ENCODE measurements at regions not wholly inside any gene's neighbourhood (a gene's known extent, or its start where the extent isn't known, plus 50 kb on each side); places are given as distances from the start of the nearest gene placed in this dataset.

GRCh38 chr9:110114859-110115201, 93.1 kb downstream of the C9orf152 start:
- DNase-seq (ENCODE audit: low spot score in 2 of 2, unreplicated experiment in 2 of 2), result no peak
- H3K4me1 Mint-ChIP-seq, result peaks cover 8% of the 10 kb centered on the region
- peak overlapping the region; percentile 88 for H3K27ac Mint-ChIP-seq
- H3K9me3 Mint-ChIP-seq, result no peaks in the 10 kb centered on the region
- H3K4me3 Mint-ChIP-seq, result no peak overlapping the region
- H3K36me3 Mint-ChIP-seq, result no peaks in the 10 kb centered on the region
- no peaks in the 10 kb centered on the region for H3K27me3 Mint-ChIP-seq (ENCODE audit: low read depth)
- TF ChIP-seq, protein P1, sequence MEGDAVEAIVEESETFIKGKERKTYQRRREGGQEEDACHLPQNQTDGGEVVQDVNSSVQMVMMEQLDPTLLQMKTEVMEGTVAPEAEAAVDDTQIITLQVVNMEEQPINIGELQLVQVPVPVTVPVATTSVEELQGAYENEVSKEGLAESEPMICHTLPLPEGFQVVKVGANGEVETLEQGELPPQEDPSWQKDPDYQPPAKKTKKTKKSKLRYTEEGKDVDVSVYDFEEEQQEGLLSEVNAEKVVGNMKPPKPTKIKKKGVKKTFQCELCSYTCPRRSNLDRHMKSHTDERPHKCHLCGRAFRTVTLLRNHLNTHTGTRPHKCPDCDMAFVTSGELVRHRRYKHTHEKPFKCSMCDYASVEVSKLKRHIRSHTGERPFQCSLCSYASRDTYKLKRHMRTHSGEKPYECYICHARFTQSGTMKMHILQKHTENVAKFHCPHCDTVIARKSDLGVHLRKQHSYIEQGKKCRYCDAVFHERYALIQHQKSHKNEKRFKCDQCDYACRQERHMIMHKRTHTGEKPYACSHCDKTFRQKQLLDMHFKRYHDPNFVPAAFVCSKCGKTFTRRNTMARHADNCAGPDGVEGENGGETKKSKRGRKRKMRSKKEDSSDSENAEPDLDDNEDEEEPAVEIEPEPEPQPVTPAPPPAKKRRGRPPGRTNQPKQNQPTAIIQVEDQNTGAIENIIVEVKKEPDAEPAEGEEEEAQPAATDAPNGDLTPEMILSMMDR (IDR thresholded peaks at IDR 0.05; ENCODE audit: unreplicated experiment), result no peak

- DNase-seq (ENCODE audit: low spot score in 2 of 2, unreplicated experiment in 2 of 2), result no peak
- H3K27me3 Mint-ChIP-seq (ENCODE audit: low read depth), result no peaks in the 10 kb centered on the region
Observed at GRCh38 chr9:110115341-110115820, 92.6 kb downstream of the C9orf152 start.

GRCh38 chr9:110115826-110116542, 92.0 kb downstream of the C9orf152 start:
- H3K4me1 Mint-ChIP-seq, result peaks cover 8% of the 10 kb centered on the region
- TF ChIP-seq, protein P1 (IDR thresholded peaks at IDR 0.05; ENCODE audit: unreplicated experiment), result no peak
- H3K36me3 Mint-ChIP-seq, result no peaks in the 10 kb centered on the region
- no peak for DNase-seq (ENCODE audit: low spot score in 2 of 2, unreplicated experiment in 2 of 2)
- H3K4me3 Mint-ChIP-seq, result no peak overlapping the region
- H3K27ac Mint-ChIP-seq, result peak overlapping the region; percentile 76
- no peaks in the 10 kb centered on the region for H3K9me3 Mint-ChIP-seq
- H3K27me3 Mint-ChIP-seq (ENCODE audit: low read depth), result no peaks in the 10 kb centered on the region

More at GRCh38 chr9:110115341-110115820, 92.6 kb downstream of the C9orf152 start:
- H3K4me3 Mint-ChIP-seq, result no peak overlapping the region
- no peaks in the 10 kb centered on the region for H3K9me3 Mint-ChIP-seq
- H3K4me1 Mint-ChIP-seq, result peaks cover 8% of the 10 kb centered on the region
- TF ChIP-seq, protein P1 (IDR thresholded peaks at IDR 0.05; ENCODE audit: unreplicated experiment), result no peak
- H3K27ac Mint-ChIP-seq, result peak overlapping the region; percentile 88
- H3K36me3 Mint-ChIP-seq, result no peaks in the 10 kb centered on the region

DNA sequence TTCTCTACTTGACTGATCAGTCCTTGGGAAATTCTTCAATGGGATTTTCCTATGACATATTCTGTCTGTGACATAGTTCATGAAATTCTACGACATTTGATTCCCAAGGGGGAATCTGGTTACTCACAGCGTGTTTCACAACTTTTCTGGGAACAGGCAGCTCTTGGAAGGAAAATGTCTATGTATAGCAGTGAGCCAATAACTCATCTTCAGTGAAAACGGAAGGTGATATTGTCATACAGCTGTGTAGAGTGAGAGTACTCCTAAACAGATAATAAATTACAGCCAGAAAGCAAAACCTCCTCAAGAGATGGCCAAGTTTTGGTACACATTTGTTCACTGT, 91.4 kb downstream of the C9orf152 start:
- TF ChIP-seq, protein P1 (IDR thresholded peaks at IDR 0.05; ENCODE audit: unreplicated experiment), result no peak
- peaks cover 8% of the 10 kb centered on the region for H3K4me1 Mint-ChIP-seq
- DNase-seq (ENCODE audit: low spot score in 2 of 2, unreplicated experiment in 2 of 2), result no peak
- no peak overlapping the region for H3K4me3 Mint-ChIP-seq
- peak overlapping the region; percentile 66 for H3K27ac Mint-ChIP-seq
- H3K9me3 Mint-ChIP-seq, result no peaks in the 10 kb centered on the region
- no peaks in the 10 kb centered on the region for H3K27me3 Mint-ChIP-seq (ENCODE audit: low read depth)
- no peaks in the 10 kb centered on the region for H3K36me3 Mint-ChIP-seq

DNA sequence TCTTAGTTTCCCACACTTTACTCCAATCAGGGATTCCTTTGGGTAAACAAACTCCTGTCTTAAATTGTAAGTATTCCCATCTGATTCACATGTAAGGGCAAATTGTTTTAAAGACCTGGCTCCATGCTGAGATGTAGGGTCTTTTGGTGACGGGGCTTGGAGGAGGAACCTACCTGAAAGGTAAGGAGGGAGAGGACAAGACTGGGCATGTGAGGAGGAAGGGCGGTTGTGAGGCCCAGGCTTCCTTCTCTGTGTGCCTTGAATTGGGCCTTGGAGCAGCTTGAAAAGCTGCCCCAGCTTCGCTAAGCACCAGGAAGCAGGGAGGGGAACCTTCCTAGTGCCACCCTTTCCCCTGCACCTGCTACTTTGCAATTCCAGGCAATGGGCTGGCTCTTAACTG, 86.8 kb downstream of the C9orf152 start:
- H3K36me3 Mint-ChIP-seq, result no peaks in the 10 kb centered on the region
- H3K27me3 Mint-ChIP-seq (ENCODE audit: low read depth), result no peaks in the 10 kb centered on the region
- no peak for DNase-seq (ENCODE audit: low spot score in 2 of 2, unreplicated experiment in 2 of 2)
- no peak overlapping the region for H3K4me3 Mint-ChIP-seq
- no peak overlapping the region for H3K27ac Mint-ChIP-seq
- peaks cover 25% of the 10 kb centered on the region for H3K4me1 Mint-ChIP-seq
- TF ChIP-seq, protein P1 (IDR thresholded peaks at IDR 0.05; ENCODE audit: unreplicated experiment), result no peak
- H3K9me3 Mint-ChIP-seq, result no peaks in the 10 kb centered on the region

Measured in mesothelial cell of epicardium (in vitro differentiated cells).